GM23248 (cell line): ENCODE measurements at regions not wholly inside any gene's neighbourhood (a gene's known extent, or its start where the extent isn't known, plus 50 kb on each side); places are given as distances from the start of the nearest gene placed in this dataset.
"Not testable (repeated sequence)": the region's sequence is repeated elsewhere in the genome, so short reads cannot be mapped to it uniquely, and the experiment has no call there.

Experiments used
- DNase-seq: peaks from one replicate; pipeline ENCODE4 v3.0.0-alpha.2; 2015
- H2AFZ ChIP-seq: fragments of 200-600 bp; sonication (generic); 2 replicates; pipeline ENCODE4 v1.6.1; 2016; ENCODE audit warnings: antibody characterized with exemption
- H3F3A ChIP-seq: fragments of 200-600 bp; sonication (generic); 2 replicates; pipeline ENCODE4 v1.6.1; 2016; ENCODE audit warnings: mild to moderate bottlenecking, antibody characterized with exemption, mixed run types; ENCODE audit not compliant: insufficient read depth
- H3K27ac ChIP-seq: fragments of 200-600 bp; sonication (generic); 2 replicates; pipeline ENCODE4 v1.5.1; 2016; ENCODE audit warnings: mild to moderate bottlenecking
- H3K27me3 ChIP-seq: fragments of 200-600 bp; sonication (generic); replicated peaks from 2 replicates; pipeline ENCODE4 v1.6.1; 2016; ENCODE audit warnings: mild to moderate bottlenecking; ENCODE audit not compliant: insufficient read depth
- H3K36me3 ChIP-seq: fragments of 200-600 bp; sonication (generic); 2 replicates; pipeline ENCODE4 v1.6.1; 2016; ENCODE audit warnings: low read depth, mild to moderate bottlenecking
- H3K4me1 ChIP-seq: fragments of 200-600 bp; sonication (generic); 2 replicates; pipeline ENCODE4 v1.6.1; 2016; ENCODE audit warnings: mild to moderate bottlenecking; ENCODE audit not compliant: insufficient read depth
- H3K4me2 ChIP-seq: fragments of 200-600 bp; sonication (generic); one replicate; pipeline ENCODE4 v1.6.1; 2016; ENCODE audit warnings: mild to moderate bottlenecking; ENCODE audit not compliant: unreplicated experiment
- H3K4me3 ChIP-seq: fragments of 200-600 bp; sonication (generic); 2 replicates; pipeline ENCODE4 v1.5.1; 2016; ENCODE audit warnings: mild to moderate bottlenecking
- H3K79me2 ChIP-seq: fragments of 200-600 bp; sonication (generic); 2 replicates; pipeline ENCODE4 v1.6.1; 2016; ENCODE audit warnings: mild to moderate bottlenecking; ENCODE audit not compliant: insufficient read depth
- H3K9ac ChIP-seq: fragments of 200-600 bp; sonication (generic); 2 replicates; pipeline ENCODE4 v1.6.1; 2016; ENCODE audit warnings: mild to moderate bottlenecking
- H3K9me2 ChIP-seq: fragments of 200-600 bp; sonication (generic); 2 replicates; pipeline ENCODE4 v1.6.1; 2016; ENCODE audit warnings: mixed run types, mild to moderate bottlenecking, moderate library complexity; ENCODE audit not compliant: insufficient read depth
- H3K9me3 ChIP-seq: fragments of 200-600 bp; sonication (generic); one replicate; pipeline ENCODE4 v1.6.1; 2017; ENCODE audit warnings: low read depth
- H4K20me1 ChIP-seq: fragments of 200-600 bp; sonication (generic); 2 replicates; pipeline ENCODE4 v1.6.0; 2016; ENCODE audit not compliant: insufficient read depth
- EZH2 ChIP-seq: fragments of 200-600 bp; sonication (generic); IDR thresholded peaks from 2 replicates; pipeline ENCODE4 v1.6.1; 2018; ENCODE audit warnings: antibody characterized with exemption, mild to moderate bottlenecking; ENCODE audit not compliant: insufficient read depth, poor library complexity, severe bottlenecking
- EZH2phosphoT487 ChIP-seq: fragments of 200-600 bp; sonication (generic); IDR thresholded peaks from 2 replicates; pipeline ENCODE4 v1.6.1; 2018; ENCODE audit warnings: antibody characterized with exemption, moderate library complexity, mild to moderate bottlenecking, low read depth; ENCODE audit not compliant: insufficient read depth
- WGBS, 2 experiments: methylation state at CpG; one replicate each; pipeline ENCODE4 v1.1.6; 2015 to 2017; ENCODE audit warnings: low lambda C conversion rate in 2 of 2, low coverage in 1 of 2; ENCODE audit errors: missing lambda C conversion rate in 2 of 2; 5-methylcytosine and 5-hydroxymethylcytosine counted together
- in situ Hi-C: fragments of 300-500 bp; cut with MboI; formaldehyde crosslinking; loops from 2 replicates; pipeline ENCODE4 v1.15.0; 2020

DNA sequence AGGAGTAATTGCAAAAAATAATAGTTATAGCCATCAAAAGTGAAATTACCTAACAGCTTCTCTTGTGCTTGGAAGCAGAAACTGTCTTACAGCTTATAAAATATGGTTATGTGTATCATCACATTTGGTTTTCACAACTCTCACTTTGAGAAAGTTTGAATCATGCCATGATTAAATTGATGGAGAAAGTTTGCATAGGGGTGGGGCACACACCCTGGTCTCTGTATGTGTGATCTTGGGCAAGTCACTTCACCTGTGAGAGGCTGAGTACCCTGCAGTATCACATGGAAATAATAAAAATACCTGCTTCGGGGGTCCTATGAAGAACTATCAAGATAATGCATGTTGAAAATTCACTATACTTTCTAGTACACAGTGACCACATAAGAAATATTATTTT is 471.4 kb downstream of the RAP2B start:
- 81 to 82% methylated on average over 1 of the region's 1 CpG for WGBS, 2 experiments
- Histone ChIP-seq H3K4me2 (no peak overlapping the region), H3K4me3 (no peak overlapping the region)

DNA sequence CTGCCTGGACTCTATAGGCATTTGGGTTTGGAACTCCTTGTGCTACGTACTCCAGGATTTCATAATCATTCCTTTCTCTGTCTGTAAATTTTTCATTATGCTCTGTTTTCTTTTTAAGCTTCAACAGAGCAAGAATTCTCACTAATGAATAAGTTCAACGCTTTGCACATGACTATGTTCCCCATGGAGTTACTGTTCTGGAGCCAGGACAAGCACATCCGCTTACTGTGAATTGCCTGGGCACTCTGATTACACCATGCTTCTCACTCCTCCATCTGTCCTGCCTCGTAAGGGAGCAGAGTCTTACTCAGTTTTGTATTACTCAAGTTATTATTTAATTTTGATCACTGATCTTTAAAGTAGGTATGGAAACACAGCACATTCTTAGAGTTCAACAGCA is 472.7 kb downstream of the RAP2B start:
- no peaks in the 10 kb centered on the region for H4K20me1 ChIP-seq
- H3K27ac ChIP-seq: no peak overlapping the region
- no peaks in the 10 kb centered on the region for H3K4me1 ChIP-seq
- H3K36me3 ChIP-seq: no peaks in the 10 kb centered on the region
- H3F3A ChIP-seq: no peaks in the 10 kb centered on the region
- H3K4me3 ChIP-seq: no peak overlapping the region
- no peak overlapping the region for H3K4me2 ChIP-seq
- in situ Hi-C loops: no loop called here
- no peak overlapping the region for H2AFZ ChIP-seq
- no peaks in the 10 kb centered on the region for H3K9me2 ChIP-seq
- H3K27me3 ChIP-seq: no peaks in the 10 kb centered on the region
- no peak for DNase-seq
- H3K79me2 ChIP-seq: no peaks in the 10 kb centered on the region
- H3K9me3 ChIP-seq: no peaks in the 10 kb centered on the region
- 37 to 49% methylated on average over 4 of the region's 4 CpGs for WGBS, 2 experiments
- no peak for TF ChIP-seq EZH2
- H3K9ac ChIP-seq: no peak overlapping the region

More for the DNA sequence above, 471.4 kb downstream of the RAP2B start:
- Histone ChIP-seq H4K20me1 (no peaks in the 10 kb centered on the region), H3K9me3 (no peaks in the 10 kb centered on the region), H3K4me1 (no peaks in the 10 kb centered on the region), H3F3A (no peaks in the 10 kb centered on the region), H3K27ac (no peak overlapping the region), H3K9me2 (no peaks in the 10 kb centered on the region), H3K9ac (no peak overlapping the region), H2AFZ (no peak overlapping the region), H3K27me3 (no peaks in the 10 kb centered on the region), H3K79me2 (no peaks in the 10 kb centered on the region), H3K36me3 (no peaks in the 10 kb centered on the region)
- DNase-seq: no peak
- in situ Hi-C loops: no loop called here
- TF ChIP-seq EZH2 (no peak), EZH2phosphoT487 (no peak)

DNA sequence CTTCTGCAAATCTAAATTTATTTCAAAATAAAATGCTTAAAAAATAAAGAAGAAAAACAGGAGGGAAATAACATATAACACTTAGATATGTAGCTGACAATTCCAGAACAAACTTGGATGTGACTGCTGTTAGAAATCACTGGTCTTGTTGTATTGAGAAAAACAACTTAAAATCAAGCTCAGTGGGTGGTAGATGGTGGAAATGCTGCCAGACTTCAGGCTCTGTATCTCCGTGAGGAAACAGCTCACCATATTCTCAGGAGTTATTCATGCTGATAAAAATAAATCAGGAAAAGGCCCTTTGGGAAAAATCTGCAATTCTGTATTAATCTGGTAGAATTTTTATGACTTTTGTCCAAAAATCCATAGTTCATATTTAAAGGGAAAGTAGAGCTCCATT is 477.6 kb downstream of the RAP2B start:
- H2AFZ ChIP-seq: no peak overlapping the region
- no peak overlapping the region for H3K4me3 ChIP-seq
- no peaks in the 10 kb centered on the region for H3K4me1 ChIP-seq
- no peak overlapping the region for H3K27ac ChIP-seq
- H3K9me3 ChIP-seq: no peaks in the 10 kb centered on the region
- TF ChIP-seq EZH2 (no peak), EZH2phosphoT487 (no peak)
- in situ Hi-C loops: no loop called here
- no peak for DNase-seq
- H3K9me2 ChIP-seq: no peaks in the 10 kb centered on the region
- H3K36me3 ChIP-seq: no peaks in the 10 kb centered on the region
- no peak overlapping the region for H3K9ac ChIP-seq
- no peak overlapping the region for H3K4me2 ChIP-seq
- no peaks in the 10 kb centered on the region for H4K20me1 ChIP-seq
- no peaks in the 10 kb centered on the region for H3F3A ChIP-seq
- H3K79me2 ChIP-seq: no peaks in the 10 kb centered on the region
- H3K27me3 ChIP-seq: no peaks in the 10 kb centered on the region
- 76 to 83% methylated on average over 1 of the region's 1 CpG for WGBS, 2 experiments

DNA sequence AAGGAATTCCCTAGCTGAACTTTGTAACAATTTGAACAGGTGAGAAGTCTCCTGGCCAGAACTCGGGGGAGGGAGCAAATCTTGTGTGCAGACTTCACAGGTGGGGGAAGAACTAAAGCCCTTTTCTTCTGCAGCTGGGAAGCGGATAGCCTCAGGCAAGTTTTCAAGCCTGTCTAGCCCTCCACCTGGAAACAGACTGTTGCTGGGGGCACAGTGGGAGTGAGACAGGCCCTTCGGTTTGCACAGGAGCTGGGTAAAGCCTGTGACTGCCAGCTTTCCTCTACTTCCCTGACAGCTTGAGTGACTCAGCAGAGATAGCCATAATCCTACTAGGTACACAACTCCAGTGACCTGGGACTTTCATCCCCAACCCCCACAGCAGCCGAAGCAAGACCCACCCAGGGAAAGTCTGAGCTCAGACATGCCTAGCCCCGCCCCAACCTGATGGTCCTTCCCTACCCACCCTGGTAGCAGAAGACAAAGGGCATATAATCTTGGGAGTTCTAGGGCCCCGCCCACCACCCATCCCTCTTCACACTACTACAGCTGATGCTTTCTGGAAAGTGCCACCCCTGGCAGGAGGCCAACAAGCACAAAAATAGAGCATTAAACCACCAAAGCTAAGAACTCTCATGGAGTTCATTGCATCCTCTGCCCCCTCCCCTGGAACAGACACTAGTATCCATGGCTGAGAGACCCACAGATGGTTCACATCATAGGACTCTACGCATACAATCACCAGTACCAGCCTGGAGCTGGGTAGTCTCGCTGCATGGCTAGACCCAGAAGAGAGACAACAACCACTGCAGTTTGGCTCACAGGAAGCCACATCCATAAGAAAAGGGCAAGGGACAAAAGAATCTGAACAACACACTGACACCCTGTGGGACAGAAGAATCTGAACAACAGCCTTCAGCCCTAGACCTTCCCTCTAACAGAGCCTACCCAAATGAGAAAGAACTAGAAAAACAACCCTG is 479.0 kb downstream of the RAP2B start:
- no peaks in the 10 kb centered on the region for H3K9me3 ChIP-seq
- no peak overlapping the region for H3K4me2 ChIP-seq
- no peak overlapping the region for H3K4me3 ChIP-seq
- no peak for TF ChIP-seq EZH2
- 84% methylated on average over 8 of the region's 8 CpGs for WGBS, 2 experiments
- H3K36me3 ChIP-seq: no peaks in the 10 kb centered on the region
- no peak for DNase-seq
- no peak overlapping the region for H3K9ac ChIP-seq
- no peaks in the 10 kb centered on the region for H3K27me3 ChIP-seq
- no peaks in the 10 kb centered on the region for H4K20me1 ChIP-seq
- H3K27ac ChIP-seq: no peak overlapping the region
- no peaks in the 10 kb centered on the region for H3K79me2 ChIP-seq
- in situ Hi-C loops: no loop called here
- H3F3A ChIP-seq: no peaks in the 10 kb centered on the region
- no peaks in the 10 kb centered on the region for H3K9me2 ChIP-seq
- no peak overlapping the region for H2AFZ ChIP-seq
- no peaks in the 10 kb centered on the region for H3K4me1 ChIP-seq

DNA sequence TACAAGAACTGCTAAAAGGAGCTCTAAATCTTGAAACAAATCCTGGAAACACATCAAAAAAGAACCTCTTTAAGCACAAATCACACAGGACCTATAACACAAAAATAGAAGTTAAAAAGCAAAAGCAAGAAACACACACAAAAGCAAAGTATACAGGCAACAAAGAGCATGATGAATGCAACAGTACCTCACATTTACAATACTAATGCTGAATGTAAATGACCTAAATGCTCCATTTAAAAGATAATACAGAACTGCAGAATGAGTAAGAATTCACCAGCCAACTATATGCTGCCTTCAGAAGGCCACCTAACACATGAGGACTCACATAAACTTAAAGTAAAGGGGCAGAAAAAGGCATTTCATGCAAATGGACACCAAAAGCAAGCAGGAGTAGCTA is 478.6 kb upstream of the ARHGEF26 start:
- H2AFZ ChIP-seq, DNase-seq, H3K27me3 ChIP-seq, H3K9me2 ChIP-seq, H3K4me2 ChIP-seq, H4K20me1 ChIP-seq, H3K79me2 ChIP-seq, H3K9me3 ChIP-seq, H3K36me3 ChIP-seq, H3K4me1 ChIP-seq, H3F3A ChIP-seq, H3K27ac ChIP-seq, in situ Hi-C loops, H3K9ac ChIP-seq, H3K4me3 ChIP-seq: not testable (repeated sequence)

DNA sequence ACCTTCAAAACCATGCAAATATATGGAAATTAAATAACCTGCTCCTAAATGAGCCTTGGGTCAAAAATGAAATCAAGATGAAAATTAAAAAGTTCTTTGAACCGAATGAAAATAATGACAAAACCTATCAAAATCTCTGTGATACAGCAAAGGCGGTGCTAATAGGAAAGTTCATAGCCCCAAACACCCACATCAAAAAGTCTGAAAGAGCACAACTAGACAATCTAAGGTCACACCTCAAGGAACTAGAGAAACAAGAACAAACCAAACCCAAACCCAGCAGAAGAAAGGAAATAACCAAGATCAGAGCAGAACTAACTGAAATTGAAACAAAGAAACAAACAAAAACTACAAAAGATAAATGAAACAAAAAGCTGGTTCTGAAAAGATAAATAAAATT is 477.7 kb upstream of the ARHGEF26 start:
- WGBS, 2 experiments: 62% methylated on average over 2 of the region's 2 CpGs

More for the DNA sequence above, 477.7 kb upstream of the ARHGEF26 start:
- DNase-seq, H3K36me3 ChIP-seq, H3K9ac ChIP-seq, H3K27me3 ChIP-seq, H2AFZ ChIP-seq, H3F3A ChIP-seq, H3K27ac ChIP-seq, H3K4me1 ChIP-seq, in situ Hi-C loops, H3K4me3 ChIP-seq, H3K79me2 ChIP-seq, H3K9me2 ChIP-seq, H4K20me1 ChIP-seq, H3K4me2 ChIP-seq, H3K9me3 ChIP-seq: not testable (repeated sequence)
